ENCODE measurements at regions not wholly inside any gene's neighbourhood (a gene's known extent, or its start where the extent isn't known, plus 50 kb on each side); places are given as distances from the start of the nearest gene placed in this dataset.
"Not testable (repeated sequence)": the region's sequence is repeated elsewhere in the genome, so short reads cannot be mapped to it uniquely, and the experiment has no call there.

GRCh38 chr10:34045571-34046190 is 711.2 kb upstream of the NRP1 start:
- H3K27me3 ChIP-seq (ENCODE audit: low read depth): no peaks in the 10 kb centered on the region
- no peaks in the 10 kb centered on the region for H3K36me3 ChIP-seq
- H3K9me3 ChIP-seq (replicated peaks): no peaks in the 10 kb centered on the region
- no peak for TF ChIP-seq CTCF (IDR thresholded peaks at IDR 0.05; ENCODE audit: borderline replicate concordance)
- DNase-seq: no peak
- no peak overlapping the region for H3K27ac ChIP-seq (replicated peaks)
- intact Hi-C loops (cut with micrococcal nuclease): no loop called here
- no peak overlapping the region for H3K4me3 ChIP-seq
- no peaks in the 10 kb centered on the region for H3K4me1 ChIP-seq

- no peak overlapping the region for H3K27ac ChIP-seq (replicated peaks)
- no peak overlapping the region for H3K4me3 ChIP-seq
- H3K9me3 ChIP-seq (replicated peaks): no peaks in the 10 kb centered on the region
- intact Hi-C loops (cut with micrococcal nuclease): no loop called here
- no peak for TF ChIP-seq CTCF (IDR thresholded peaks at IDR 0.05; ENCODE audit: borderline replicate concordance)
- no peaks in the 10 kb centered on the region for H3K36me3 ChIP-seq
- no peaks in the 10 kb centered on the region for H3K27me3 ChIP-seq (ENCODE audit: low read depth)
- H3K4me1 ChIP-seq: no peaks in the 10 kb centered on the region
- DNase-seq: no peak
These were observed 707.4 kb upstream of the NRP1 start for GRCh38 chr10:34041871-34042270.

GRCh38 chr10:34037499-34037898 is 703.0 kb upstream of the NRP1 start:
- no peaks in the 10 kb centered on the region for H3K4me1 ChIP-seq
- no peaks in the 10 kb centered on the region for H3K36me3 ChIP-seq
- DNase-seq: no peak
- H3K27ac ChIP-seq (replicated peaks): no peak overlapping the region
- H3K4me3 ChIP-seq: no peak overlapping the region
- peaks cover 11% of the 10 kb centered on the region for H3K9me3 ChIP-seq (replicated peaks)
- TF ChIP-seq CTCF (IDR thresholded peaks at IDR 0.05; ENCODE audit: borderline replicate concordance): no peak
- intact Hi-C loops (cut with micrococcal nuclease): no loop called here
- no peaks in the 10 kb centered on the region for H3K27me3 ChIP-seq (ENCODE audit: low read depth)

GRCh38 chr10:34035241-34035790 is 700.8 kb upstream of the NRP1 start:
- intact Hi-C loops (cut with micrococcal nuclease); DNase-seq: not testable (repeated sequence)

GRCh38 chr10:34033078-34033477 is 698.6 kb upstream of the NRP1 start:
- H3K36me3 ChIP-seq: no peaks in the 10 kb centered on the region
- intact Hi-C loops (cut with micrococcal nuclease): no loop called here

More at GRCh38 chr10:34035241-34035790, 700.8 kb upstream of the NRP1 start:
- not testable (repeated sequence) for H3K27ac ChIP-seq (replicated peaks); H3K4me1 ChIP-seq; H3K4me3 ChIP-seq; H3K27me3 ChIP-seq (ENCODE audit: low read depth); H3K36me3 ChIP-seq
- peaks cover 11% of the 10 kb centered on the region for H3K9me3 ChIP-seq (replicated peaks)

More at GRCh38 chr10:34033078-34033477, 698.6 kb upstream of the NRP1 start:
- H3K27ac ChIP-seq (replicated peaks): no peak overlapping the region
- H3K4me3 ChIP-seq: no peak overlapping the region
- peaks cover 11% of the 10 kb centered on the region for H3K9me3 ChIP-seq (replicated peaks)
- no peaks in the 10 kb centered on the region for H3K27me3 ChIP-seq (ENCODE audit: low read depth)
- DNase-seq: no peak
- H3K4me1 ChIP-seq: peaks cover 10% of the 10 kb centered on the region
- TF ChIP-seq CTCF (IDR thresholded peaks at IDR 0.05; ENCODE audit: borderline replicate concordance): no peak

Data from left ventricle myocardium inferior (tissue), 1 donor.